NCI-H2196 treated with DMSO at 0.1 percent for 48 hours (cell line): ENCODE measurements at regions not wholly inside any gene's neighbourhood (a gene's known extent, or its start where the extent isn't known, plus 50 kb on each side); places are given as distances from the start of the nearest gene placed in this dataset.

Experiments used
- DNase-seq: peaks from one replicate; lab custom pipeline; 2025; ENCODE audit not compliant: unreplicated experiment; lab: John Stamatoyannopoulos, UW

DNA sequence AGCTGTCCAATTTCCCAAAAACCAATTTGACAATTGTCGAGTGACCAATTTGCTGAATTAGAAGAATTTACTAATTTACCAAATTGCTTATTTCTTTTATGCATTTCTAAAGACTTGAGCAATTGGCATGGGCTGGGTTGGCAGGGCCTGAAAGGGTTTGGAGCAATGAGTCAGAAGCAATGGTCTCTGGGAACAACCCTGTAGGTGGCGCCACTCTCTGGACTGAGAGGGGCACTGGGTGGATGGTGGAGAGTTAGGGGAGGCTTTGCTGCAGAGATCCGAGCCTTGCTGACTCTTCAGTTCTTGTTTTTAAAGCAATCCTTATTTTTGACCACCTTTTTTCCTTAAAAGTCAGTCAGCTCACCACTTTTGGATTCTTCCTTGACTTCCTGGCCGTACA is 71.5 kb upstream of the RPS23 start:
- no peak for DNase-seq

DNA sequence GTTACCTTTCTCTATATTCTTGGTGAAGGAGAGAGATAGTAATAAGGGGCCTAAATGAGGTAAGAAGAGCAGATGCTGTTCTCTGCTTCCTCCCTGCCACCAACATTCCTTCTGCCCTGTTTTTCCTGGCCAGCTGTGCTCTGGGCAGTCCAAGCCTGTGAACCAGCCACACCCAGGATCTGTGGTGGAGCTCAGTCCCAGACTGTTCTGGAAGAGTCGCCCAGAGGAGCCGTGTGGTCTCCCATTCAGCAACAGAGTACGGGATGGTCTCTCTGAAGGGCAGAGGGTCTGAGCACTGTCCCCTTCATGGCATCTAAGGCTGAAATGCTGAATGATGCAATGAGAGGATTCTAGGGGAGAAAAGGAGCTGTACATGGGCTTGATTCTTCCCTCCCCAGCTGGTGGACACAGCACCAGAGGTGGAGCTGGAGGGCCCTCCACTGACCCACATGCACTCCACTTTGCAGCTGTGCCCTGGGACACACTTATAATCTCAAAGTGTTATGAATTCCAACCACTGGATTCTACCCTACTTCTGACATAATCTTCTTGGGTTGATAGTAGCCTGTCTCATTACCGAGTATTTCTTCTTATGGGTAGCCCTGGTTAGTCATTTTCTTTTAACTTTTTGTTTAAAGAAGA is 70.8 kb upstream of the RPS23 start:
- DNase-seq, result no peak

DNA sequence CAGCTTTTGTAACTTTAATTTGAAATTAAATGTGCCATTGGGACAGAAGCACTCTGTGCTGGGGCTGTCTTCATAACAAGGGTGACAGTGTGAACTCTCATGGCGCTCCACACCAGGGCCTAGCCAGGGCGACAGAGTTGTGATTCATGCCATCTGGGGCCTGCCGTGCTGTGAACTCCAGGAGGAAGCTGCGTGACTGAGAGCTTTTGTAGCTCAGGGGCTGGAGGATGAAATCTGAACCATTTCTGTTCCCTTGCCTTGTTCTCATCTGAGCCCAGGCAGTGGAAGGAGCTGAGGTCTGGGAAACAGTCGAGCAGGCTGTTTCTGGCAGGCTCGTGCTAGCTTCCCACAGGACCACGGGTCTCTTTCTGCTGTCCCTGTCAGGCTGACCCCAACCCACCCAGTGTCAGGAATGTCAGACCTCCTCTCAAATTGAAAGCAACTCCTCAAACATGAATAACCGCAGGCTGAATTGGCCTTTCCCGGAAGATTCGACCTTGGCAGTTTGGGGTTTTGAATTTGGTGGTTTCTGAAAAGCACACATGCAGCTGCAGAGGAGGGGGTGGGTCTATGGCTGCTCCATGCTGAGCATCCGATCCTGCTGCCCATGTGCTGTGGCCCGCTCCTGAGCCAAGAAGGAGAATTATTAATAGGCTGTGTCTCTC is 69.2 kb upstream of the RPS23 start:
- DNase-seq, result no peak

DNA sequence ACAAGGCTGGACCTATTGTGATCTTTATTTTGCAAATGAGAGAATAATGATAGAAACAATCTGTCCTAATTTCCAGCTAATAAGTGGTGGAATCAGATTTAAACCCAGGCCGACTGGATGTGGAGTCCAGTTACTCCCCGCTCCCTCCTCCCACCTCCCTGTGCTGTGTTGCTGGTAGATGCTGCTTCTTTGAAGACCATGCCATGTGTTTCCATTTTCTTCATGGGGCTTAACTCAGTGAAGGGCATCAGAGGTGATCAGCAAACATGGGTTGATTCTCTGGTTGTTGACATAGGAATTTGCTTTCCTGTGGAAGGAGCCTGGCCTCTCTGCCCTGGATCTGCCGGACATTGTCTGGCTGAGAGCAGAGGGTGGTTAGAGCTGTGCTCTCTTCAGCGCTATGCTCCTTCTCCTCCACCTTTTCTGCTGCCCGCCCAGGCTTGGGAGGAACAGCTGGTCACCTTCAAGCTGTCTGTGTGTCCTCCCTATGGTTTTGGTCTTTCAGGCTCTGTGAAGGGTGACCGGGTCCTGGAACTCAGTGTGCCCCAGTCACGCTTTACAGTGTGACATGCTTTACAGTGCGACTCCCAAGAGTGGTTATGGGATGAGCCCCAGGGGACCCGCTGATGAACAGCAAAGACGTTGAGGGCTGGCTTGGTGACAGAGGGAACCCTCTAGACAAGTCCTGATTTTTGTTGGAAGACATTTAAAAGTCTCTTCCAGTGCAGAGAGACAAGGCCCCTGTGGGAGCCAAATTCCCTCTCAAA is 68.4 kb upstream of the RPS23 start:
- DNase-seq, result no peak

DNA sequence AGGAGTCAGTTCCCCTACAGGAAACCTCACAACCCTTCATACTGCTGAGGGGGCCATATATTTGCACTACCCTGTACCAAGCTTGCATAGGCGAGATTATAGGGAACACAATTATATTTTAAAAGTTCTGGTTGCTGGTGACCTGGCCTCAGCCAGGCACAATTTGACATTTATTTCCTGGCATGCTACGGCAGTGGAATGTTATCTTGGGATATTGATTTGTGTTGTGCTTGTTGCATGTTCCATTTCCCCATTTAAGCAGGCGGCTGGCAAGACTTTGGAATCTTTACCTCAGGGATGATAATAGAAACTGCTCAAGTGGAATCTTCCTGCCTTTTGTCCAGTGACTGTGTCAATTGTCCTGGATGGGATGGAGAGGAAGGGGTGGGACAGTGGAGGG is 67.0 kb upstream of the RPS23 start:
- DNase-seq, result no peak

DNA sequence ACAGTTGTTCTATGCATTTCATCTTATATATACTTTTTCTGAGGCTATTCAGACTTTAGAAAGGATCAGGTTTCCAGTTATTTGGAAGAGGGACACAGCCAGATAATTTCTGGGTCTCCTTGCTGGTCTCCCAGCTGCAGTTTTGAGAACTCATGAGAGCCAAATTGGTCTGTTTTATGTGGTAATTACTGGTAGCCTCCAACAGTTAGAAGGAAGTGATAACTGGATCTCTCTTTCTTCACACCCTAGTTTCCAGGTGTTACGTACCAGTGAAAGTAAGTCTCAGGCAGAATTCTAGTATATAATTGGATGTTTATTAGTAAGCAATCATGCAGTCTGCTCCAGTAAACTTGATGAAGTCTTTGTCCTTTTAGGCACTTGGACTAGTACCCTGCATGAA is 63.2 kb upstream of the RPS23 start:
- DNase-seq, result no peak

DNA sequence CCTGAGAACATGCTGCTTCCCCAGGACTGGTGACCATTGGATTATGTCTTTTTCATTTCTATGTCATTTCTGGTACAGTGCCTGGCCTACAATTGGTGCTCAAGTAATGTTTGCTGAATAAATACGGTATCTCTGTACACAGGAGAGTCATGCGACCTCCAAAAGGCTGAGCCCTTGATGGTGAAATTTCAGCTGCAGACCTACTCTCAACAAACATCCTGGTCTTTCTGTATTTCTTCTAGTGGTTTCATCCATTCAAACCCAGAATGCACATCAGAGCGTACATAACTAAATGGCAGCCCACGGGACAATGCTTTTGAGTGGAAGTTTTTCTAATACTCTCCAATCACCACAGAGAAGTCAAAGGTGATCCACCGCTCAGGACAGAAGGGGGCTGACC is 62.6 kb upstream of the RPS23 start:
- no peak for DNase-seq

DNA sequence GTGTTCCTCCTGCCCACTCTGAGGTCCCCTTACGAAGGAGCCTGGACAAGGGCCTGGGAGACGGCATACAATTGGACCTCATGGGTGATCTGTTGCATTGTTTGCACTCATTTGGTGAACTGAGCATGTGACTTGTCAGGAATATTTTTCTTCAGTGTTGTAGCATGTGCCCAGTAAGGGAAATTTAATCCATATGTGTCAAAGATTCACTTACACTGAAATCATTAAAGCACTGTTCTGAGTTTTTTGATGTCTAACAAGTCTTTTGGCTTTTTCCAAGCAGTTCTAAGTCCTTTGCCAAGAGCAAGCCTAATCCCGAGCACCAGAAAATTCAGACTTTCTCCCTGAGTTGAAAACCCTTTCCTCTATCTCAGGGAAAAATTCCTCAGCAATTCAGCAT is 61.6 kb upstream of the RPS23 start:
- DNase-seq, result no peak

DNA sequence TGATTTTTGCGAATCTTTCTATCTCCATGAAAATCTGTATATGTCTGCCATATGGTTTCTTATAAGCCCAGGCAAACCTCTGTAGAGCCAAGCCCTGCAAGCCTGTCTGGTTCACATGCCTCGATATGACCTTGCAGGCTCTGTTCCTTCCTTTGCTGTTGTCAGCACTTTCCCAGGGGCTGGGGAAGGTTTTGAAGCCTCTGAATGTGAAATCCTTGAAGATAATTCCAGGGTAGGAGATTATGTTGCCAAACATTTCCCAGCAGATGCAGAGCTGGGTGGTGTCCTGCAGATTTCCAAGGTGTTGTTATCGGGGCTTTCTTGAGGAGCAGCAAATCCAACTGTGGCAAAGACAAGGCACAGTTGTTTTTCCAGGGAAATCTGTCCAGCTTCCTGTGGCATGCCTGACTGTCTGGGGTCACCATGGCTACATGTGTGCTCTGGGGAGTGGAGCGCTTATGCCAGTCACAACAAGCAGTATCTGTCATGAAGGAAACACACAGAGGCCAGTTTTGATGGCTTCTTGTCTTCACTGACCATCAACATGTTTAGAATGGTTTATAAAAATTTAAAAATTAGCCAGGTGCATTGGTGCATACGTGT is 60.7 kb upstream of the RPS23 start:
- DNase-seq, result no peak

DNA sequence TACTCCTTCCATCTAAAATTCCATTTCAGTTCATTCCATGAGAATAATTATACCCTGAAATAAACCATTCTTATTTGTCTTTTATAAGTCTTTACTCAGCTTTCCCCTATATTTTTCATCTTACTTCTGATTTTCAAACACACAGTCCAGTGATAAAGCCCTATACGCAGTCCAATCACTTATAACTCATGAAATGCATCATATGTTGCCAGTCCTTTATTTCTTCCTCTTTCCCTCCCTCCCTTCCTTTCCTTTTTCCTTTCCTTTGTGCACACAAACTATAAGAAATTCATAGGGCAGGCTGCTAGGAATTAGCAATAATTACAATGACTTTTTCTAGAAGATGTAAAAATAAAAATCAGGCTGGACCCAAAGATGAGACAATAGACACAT is 58.8 kb upstream of the RPS23 start:
- DNase-seq, result no peak

DNA sequence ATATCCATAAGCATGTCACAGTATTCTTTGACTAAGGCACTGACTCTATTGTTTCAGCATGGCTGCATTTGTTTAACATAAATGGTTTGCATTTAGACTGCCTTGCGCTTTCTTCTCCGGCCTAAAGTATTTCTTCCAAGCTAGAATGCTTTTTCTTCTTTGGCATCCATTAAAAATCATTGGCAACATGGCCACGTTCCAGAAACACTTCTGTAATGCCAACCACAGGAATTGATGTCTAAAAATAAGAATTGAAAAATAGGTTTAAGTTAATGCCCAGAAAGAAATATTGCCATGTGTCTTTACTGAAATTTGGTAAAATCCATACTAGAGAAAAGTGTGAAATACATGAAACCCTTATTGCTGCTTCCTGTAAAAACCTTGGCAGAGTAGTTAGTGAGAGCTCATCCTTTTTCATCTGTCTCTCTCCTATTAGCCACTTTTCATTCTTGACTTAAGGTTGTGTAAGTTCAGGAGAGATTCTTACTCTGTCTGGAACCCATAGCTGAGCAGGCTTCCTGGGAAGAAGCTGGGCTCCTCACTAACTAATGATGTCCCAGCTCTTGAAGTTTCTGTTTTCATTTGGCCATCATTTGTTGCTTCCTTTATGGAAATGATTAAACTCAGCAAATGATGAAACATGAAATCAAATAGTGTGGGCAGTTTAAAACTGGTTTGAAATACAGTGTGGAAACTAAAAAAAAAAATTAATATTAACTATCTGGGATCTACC is 58.2 kb upstream of the RPS23 start:
- DNase-seq, result no peak

DNA sequence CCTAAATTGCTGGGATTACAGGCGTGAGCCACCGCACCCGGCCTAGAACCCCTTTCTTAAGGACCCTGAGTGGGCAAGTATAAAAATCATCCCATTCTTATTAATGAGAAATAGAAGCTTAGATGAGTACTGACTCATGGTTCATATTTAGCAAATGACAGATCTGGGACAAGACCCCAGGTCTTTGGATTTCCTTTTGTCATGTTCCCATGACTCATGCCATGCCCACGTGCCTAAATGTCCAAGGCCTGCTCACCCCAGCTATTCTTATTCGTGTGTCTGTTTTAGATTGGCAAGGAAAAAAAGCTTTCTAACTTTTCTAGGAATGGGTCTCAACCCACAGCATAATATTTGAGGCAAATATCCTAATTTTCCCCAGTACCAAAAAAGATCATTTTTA is 57.7 kb upstream of the RPS23 start:
- no peak for DNase-seq

DNA sequence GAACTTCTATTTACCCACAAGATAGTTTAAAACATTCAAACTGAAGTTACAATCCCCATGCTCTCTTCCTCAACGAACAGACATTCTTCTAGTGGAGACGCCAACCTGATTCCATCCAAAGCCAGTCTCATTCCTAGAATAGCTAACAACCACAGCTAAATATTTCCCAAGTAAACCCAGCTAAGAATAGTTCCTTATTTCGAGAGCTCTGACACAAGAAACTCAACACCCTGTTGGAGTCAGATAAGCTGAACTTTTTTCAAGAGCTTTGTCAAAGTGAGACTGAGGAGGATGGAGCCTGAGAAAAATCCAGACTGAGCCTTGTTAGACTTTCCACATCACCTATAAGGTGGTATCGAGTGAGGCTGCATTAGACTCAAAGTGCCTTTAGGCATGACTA is 56.7 kb upstream of the RPS23 start:
- DNase-seq, result no peak

DNA sequence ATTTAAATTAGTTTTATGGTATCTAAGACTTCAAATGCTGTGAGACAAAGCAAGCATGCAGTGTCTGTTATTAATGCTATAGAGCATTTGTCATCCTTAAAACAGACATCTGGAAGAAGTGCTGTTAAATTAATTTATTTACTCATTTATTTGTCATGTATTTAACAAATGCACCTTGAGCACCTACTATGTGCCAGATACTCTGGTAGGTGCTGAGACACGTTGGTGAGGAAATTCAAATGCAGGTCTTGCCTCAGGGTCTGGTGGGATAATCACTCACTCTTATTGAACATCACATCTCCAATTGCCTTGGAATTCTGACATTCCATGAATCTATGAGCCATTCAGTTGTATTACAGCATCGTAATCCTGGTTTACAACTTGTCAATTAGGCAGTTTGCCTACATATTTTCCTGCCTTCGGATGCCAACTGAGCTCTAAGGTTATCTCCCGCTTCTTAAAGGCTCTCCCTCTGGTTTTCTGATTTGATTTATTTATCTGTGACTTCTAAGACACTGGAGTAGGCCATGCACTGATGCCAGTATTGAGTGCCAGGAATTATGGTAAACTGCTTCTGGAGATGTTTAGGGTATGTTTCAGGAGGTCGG is 56.0 kb upstream of the RPS23 start:
- no peak for DNase-seq

DNA sequence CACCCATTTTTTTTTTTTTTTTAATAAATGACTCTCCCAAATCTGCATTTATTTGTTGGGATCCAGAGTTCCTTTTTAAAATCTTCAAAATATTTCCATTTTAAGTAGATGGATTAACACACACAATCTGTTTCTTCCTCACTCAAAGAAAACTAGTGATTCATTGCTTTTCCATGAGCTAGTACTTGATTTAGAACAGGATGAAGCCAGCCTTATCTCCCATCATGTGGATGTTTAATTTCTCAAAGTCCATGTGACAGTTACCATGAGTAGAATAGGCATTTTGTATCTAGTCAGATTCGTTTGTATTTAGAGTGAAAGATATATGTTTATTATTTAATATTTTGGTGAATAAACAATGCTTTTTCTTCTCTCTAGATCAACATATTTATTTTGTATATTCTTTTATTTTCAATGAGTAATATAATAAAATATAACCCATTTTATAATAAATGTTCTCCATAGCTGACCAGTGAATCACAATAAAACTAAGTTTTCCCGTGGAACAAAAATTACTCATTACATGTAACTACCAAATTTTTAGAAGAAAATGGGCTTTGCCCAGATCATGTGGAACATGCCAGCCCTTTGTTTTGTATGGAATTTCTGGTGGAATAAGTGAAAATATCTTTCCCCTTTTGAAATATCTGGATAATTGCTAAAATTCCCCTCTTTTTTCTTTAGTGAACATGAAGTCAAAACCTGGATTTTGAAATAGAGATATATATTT is 54.9 kb upstream of the RPS23 start:
- DNase-seq, result no peak

DNA sequence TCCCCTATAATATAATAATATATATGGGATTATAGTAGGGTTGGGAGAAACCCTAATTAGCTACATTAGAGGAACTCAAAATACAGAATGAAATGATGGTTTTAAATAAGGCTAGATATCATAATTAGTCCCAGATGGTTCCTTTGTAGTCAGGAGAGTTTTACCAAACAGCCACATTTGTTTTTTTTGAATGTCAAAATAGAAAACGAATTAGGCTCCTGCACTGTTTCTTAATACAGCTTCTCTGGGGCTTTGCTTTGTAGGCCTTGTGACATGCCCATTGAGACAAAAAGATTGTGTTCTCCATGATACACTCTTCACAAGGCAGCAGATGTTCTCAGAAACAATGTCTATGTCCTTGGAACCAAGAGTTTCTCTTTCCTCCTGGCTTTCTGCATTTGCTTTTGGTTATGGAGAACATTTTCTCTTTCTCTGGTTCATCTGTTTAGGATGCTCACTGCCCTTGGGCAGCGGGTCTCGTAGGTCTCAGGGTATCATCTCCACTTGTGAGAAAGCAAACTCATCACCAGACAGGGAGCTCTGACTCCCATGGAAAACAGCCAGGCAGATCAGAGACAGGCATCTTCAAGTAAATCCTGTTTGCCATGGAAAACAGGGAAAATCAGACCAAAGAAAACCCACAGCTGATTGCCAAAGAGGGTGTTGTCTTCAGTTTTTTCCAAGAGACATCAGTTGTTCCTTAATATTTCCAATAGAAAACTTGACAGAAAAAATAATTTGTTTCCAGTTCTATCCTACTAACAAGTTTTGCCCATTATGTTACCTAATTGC is 54.1 kb upstream of the RPS23 start:
- no peak for DNase-seq

DNA sequence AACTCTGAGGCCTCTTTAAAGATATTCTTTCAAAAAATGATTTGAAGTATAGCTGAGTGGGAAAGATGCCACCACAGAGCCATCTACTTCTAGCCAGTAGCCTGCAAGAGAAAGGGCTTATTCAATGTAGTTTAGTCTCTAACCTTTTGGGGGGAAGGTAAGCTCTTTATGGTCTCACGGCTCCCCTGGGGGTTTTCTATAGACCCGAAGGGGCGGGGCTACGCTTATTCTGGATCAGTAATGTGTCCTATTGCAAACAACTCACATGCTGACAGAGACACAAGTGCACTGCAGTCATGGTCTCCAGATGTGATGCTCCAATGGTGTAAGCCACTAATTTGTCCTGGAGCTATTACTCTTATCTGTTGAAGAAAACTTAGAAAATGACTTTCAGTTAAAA is 53.4 kb upstream of the RPS23 start:
- DNase-seq, result no peak

DNA sequence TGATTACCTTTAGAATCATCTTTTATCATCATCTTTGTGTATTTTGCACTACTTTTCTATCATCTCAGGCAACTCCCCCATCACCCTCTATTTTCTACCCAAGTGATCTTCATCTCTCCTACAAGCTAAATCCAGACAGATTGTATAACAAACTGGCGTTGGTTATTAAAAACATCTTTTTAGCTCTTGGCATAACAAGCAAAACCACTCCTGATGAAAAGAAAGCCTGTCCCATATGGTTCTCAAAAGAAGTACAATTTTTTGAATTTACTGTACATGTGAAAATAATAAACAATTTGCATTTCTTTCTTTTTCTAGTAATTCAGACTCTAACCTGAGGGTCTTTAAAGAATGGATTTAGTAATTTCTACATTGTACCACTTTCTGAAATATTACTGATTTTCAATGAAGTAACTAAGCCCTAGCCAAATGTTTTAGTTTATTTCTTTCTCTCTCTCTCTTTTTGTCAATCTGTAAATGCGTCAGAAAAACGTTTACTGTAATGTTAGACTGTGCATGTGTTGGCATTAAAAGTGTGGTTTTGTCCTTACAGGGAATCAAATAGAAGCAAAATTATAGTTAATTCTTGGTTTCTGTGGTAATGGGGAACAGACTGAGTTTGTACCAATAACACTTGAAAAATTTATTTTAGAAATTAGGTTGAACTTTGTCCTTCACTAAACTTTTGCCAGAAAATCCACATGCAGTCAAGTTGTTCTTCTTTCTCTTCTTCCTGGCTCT is 52.5 kb upstream of the RPS23 start:
- no peak for DNase-seq

DNA sequence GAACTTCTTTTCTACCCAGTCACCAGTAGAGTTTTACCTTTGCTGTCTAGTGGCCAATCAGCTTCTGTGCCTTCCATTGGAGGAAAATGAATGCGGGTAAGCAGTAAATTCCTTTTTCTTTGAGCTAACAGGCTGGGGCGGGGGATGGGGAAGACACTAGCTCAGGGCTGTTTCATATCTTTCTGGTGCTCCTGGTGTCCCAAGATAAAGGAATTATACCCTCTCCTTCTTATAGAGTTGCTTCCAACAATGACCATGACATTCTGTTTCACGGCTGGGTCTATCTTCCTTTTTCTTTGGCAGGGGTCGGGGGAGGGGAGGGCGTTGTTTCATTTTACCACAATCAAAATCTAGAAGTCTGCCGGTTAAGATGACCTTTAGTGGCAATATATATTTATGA is 51.2 kb upstream of the RPS23 start:
- DNase-seq, result no peak
